ENCODE measurements at regions not wholly inside any gene's neighbourhood (a gene's known extent, or its start where the extent isn't known, plus 50 kb on each side); places are given as distances from the start of the nearest gene placed in this dataset.

- peaks cover 2% of the 10 kb centered on the region; the same call in 1 of the 2 replicates for H3K9me3 ChIP-seq (ENCODE audit: insufficient read depth, low read length)
- H3K79me2 ChIP-seq (ENCODE audit: low read length) = no peaks in the 10 kb centered on the region
- H2AFZ ChIP-seq (ENCODE audit: low read depth, low read length) = no peak overlapping the region
- no peaks in the 10 kb centered on the region for H3K36me3 ChIP-seq (replicated peaks; ENCODE audit: low read depth, low read length)
- H3K4me3 ChIP-seq (ENCODE audit: low read length) = no peak overlapping the region
- no peak for TF ChIP-seq EZH2phosphoT487 (IDR thresholded peaks at IDR 0.05; ENCODE audit: low read depth)
- TF ChIP-seq CTCF (IDR thresholded peaks at IDR 0.05; ENCODE audit: low read depth, low read length) = no peak
- H3K27ac ChIP-seq (ENCODE audit: low read length) = no peak overlapping the region
- H3K4me2 ChIP-seq (ENCODE audit: low read length) = no peak overlapping the region
- no peak overlapping the region for H3K9ac ChIP-seq (ENCODE audit: low read length)
- no peaks in the 10 kb centered on the region for H3K27me3 ChIP-seq (ENCODE audit: low read depth, low read length)
- H4K20me1 ChIP-seq (ENCODE audit: insufficient read depth, low read length) = no peaks in the 10 kb centered on the region
- no peaks in the 10 kb centered on the region for H3K4me1 ChIP-seq (ENCODE audit: low read length)
Measured at GRCh38 chr7:54416678-54417077, 125.5 kb upstream of the VSTM2A start.

GRCh38 chr7:54419209-54419608 lies 123.0 kb upstream of the VSTM2A start:
- H3K9ac ChIP-seq (ENCODE audit: low read length) = no peak overlapping the region
- H3K79me2 ChIP-seq (ENCODE audit: low read length) = no peaks in the 10 kb centered on the region
- no peak overlapping the region for H2AFZ ChIP-seq (ENCODE audit: low read depth, low read length)
- no peak overlapping the region for H3K27ac ChIP-seq (ENCODE audit: low read length)
- no peaks in the 10 kb centered on the region for H3K4me1 ChIP-seq (ENCODE audit: low read length)
- no peak for TF ChIP-seq EZH2phosphoT487 (IDR thresholded peaks at IDR 0.05; ENCODE audit: low read depth)
- no peak for TF ChIP-seq CTCF (IDR thresholded peaks at IDR 0.05; ENCODE audit: low read depth, low read length)
- H4K20me1 ChIP-seq (ENCODE audit: insufficient read depth, low read length) = no peaks in the 10 kb centered on the region
- no peak overlapping the region for H3K4me2 ChIP-seq (ENCODE audit: low read length)
- H3K36me3 ChIP-seq (replicated peaks; ENCODE audit: low read depth, low read length) = no peaks in the 10 kb centered on the region
- no peak overlapping the region for H3K4me3 ChIP-seq (ENCODE audit: low read length)
- H3K27me3 ChIP-seq (ENCODE audit: low read depth, low read length) = no peaks in the 10 kb centered on the region
- no peaks in the 10 kb centered on the region for H3K9me3 ChIP-seq (ENCODE audit: insufficient read depth, low read length)

- H3K4me3 ChIP-seq (ENCODE audit: low read length) = no peak overlapping the region
- no peak overlapping the region for H3K4me2 ChIP-seq (ENCODE audit: low read length)
- H3K9ac ChIP-seq (ENCODE audit: low read length) = no peak overlapping the region
- H3K27me3 ChIP-seq (ENCODE audit: low read depth, low read length) = no peaks in the 10 kb centered on the region
- no peaks in the 10 kb centered on the region for H3K4me1 ChIP-seq (ENCODE audit: low read length)
- no peaks in the 10 kb centered on the region for H4K20me1 ChIP-seq (ENCODE audit: insufficient read depth, low read length)
- H3K79me2 ChIP-seq (ENCODE audit: low read length) = no peaks in the 10 kb centered on the region
- TF ChIP-seq CTCF (IDR thresholded peaks at IDR 0.05; ENCODE audit: low read depth, low read length) = no peak
- TF ChIP-seq EZH2phosphoT487 (IDR thresholded peaks at IDR 0.05; ENCODE audit: low read depth) = no peak
- H3K9me3 ChIP-seq (ENCODE audit: insufficient read depth, low read length) = no peaks in the 10 kb centered on the region
- no peak overlapping the region for H2AFZ ChIP-seq (ENCODE audit: low read depth, low read length)
- no peaks in the 10 kb centered on the region for H3K36me3 ChIP-seq (replicated peaks; ENCODE audit: low read depth, low read length)
- no peak overlapping the region for H3K27ac ChIP-seq (ENCODE audit: low read length)
Measured at GRCh38 chr7:54426406-54426805, 115.8 kb upstream of the VSTM2A start.

- H3K4me2 ChIP-seq (ENCODE audit: low read length) = no peak overlapping the region
- H2AFZ ChIP-seq (ENCODE audit: low read depth, low read length) = no peak overlapping the region
- no peaks in the 10 kb centered on the region for H3K27me3 ChIP-seq (ENCODE audit: low read depth, low read length)
- no peaks in the 10 kb centered on the region for H3K9me3 ChIP-seq (ENCODE audit: insufficient read depth, low read length)
- no peak for TF ChIP-seq EZH2phosphoT487 (IDR thresholded peaks at IDR 0.05; ENCODE audit: low read depth)
- no peak for TF ChIP-seq CTCF (IDR thresholded peaks at IDR 0.05; ENCODE audit: low read depth, low read length)
- H3K4me3 ChIP-seq (ENCODE audit: low read length) = no peak overlapping the region
- H3K4me1 ChIP-seq (ENCODE audit: low read length) = no peaks in the 10 kb centered on the region
- H3K9ac ChIP-seq (ENCODE audit: low read length) = no peak overlapping the region
- H3K27ac ChIP-seq (ENCODE audit: low read length) = no peak overlapping the region
- no peaks in the 10 kb centered on the region for H3K79me2 ChIP-seq (ENCODE audit: low read length)
- no peaks in the 10 kb centered on the region for H3K36me3 ChIP-seq (replicated peaks; ENCODE audit: low read depth, low read length)
- no peaks in the 10 kb centered on the region for H4K20me1 ChIP-seq (ENCODE audit: insufficient read depth, low read length)
Measured at GRCh38 chr7:54429111-54429510, 113.1 kb upstream of the VSTM2A start.

Measured in OCI-LY3 (cell line).